SK-N-SH (cell line): ENCODE measurements at regions not wholly inside any gene's neighbourhood (a gene's known extent, or its start where the extent isn't known, plus 50 kb on each side); places are given as distances from the start of the nearest gene placed in this dataset.

Experiments
- CTCF ChIA-PET: fragments of 300-600, 350-600 bp; formaldehyde crosslinking; extraction: SDS; loops from one replicate; lab custom pipeline; 2021; lab: Yijun Ruan, JAX
- POLR2A ChIA-PET: fragments of 350-600 bp; sonication (Branson Sonifier 250); formaldehyde crosslinking; extraction: SDS; loops from one replicate; lab custom pipeline; 2020; ENCODE audit warnings: antibody characterized with exemption, inconsistent platforms; lab: Yijun Ruan, JAX
- DNase-seq: peaks from one replicate; pipeline ENCODE4 v3.0.0; 2012
- H2AFZ ChIP-seq: fragments of 200-600 bp; sonication (generic); 2 replicates; pipeline ENCODE4 v1.8.1; 2016; ENCODE audit warnings: antibody characterized with exemption, mild to moderate bottlenecking, low read depth
- H3F3A ChIP-seq: fragments of 200-600 bp; sonication (generic); replicated peaks from 2 replicates; pipeline ENCODE3; 2016; ENCODE audit warnings: antibody characterized with exemption, mild to moderate bottlenecking; ENCODE audit not compliant: insufficient read depth
- H3K27ac ChIP-seq, 2 experiments: fragments of 200-500 bp in 1 of 2; fragments of 200-600 bp in 1 of 2; sonication (Bioruptor generic) in 1 of 2; sonication (generic), shearing (Covaris generic) in 1 of 2; 2 replicates each; pipeline versions ENCODE4 v1.5.1 to v1.6.1; 2014 to 2016; ENCODE audit warnings: low read depth in 2 of 2, inconsistent platforms in 1 of 2, low read length in 1 of 2, mild to moderate bottlenecking in 1 of 2, mixed read lengths in 1 of 2
- H3K27me3 ChIP-seq: fragments of 200-600 bp; sonication (generic), shearing (Covaris generic); 2 replicates; pipeline ENCODE4 v1.6.1; 2016; ENCODE audit warnings: mixed run types; ENCODE audit not compliant: insufficient read depth
- H3K36me3 ChIP-seq, 2 experiments: fragments of 200-500 bp in 1 of 2; fragments of 200-600 bp in 1 of 2; sonication (Bioruptor generic) in 1 of 2; sonication (generic) in 1 of 2; replicated peaks in 1 of 2; 2 replicates each; pipeline versions ENCODE3 to v1.5.1; 2014 to 2016; ENCODE audit warnings: low read length in 1 of 2, mild to moderate bottlenecking in 1 of 2; ENCODE audit not compliant: insufficient read depth in 2 of 2, control insufficient read depth in 1 of 2
- H3K4me1 ChIP-seq, 2 experiments: fragments of 200-500 bp in 1 of 2; fragments of 200-600 bp in 1 of 2; sonication (Bioruptor generic) in 1 of 2; sonication (generic), shearing (Covaris generic) in 1 of 2; 2 replicates each; pipeline versions ENCODE4 v1.5.1 to v1.6.1; 2014 to 2016; ENCODE audit warnings: low read depth in 1 of 2, low read length in 1 of 2, mixed run types in 1 of 2; ENCODE audit not compliant: insufficient read depth in 2 of 2, control insufficient read depth in 1 of 2
- H3K4me2 ChIP-seq: fragments of 200-600 bp; sonication (generic), shearing (Covaris generic); 2 replicates; pipeline ENCODE4 v1.6.1; 2017; ENCODE audit warnings: mixed run types
- H3K4me3 ChIP-seq, 2 experiments: fragments of 200-500 bp in 1 of 2; fragments of 200-600 bp in 1 of 2; sonication (Bioruptor generic) in 1 of 2; sonication (generic), shearing (Covaris generic) in 1 of 2; 2 replicates each; pipeline versions ENCODE4 v1.5.1 to v1.8.1; 2014 to 2016; ENCODE audit warnings: low read depth in 2 of 2, inconsistent platforms in 1 of 2, low read length in 1 of 2, mild to moderate bottlenecking in 1 of 2, mixed read lengths in 1 of 2, moderate library complexity in 1 of 2
- H3K79me2 ChIP-seq: fragments of 200-600 bp; sonication (generic); 2 replicates; pipeline ENCODE4 v1.8.1; 2017; ENCODE audit warnings: mild to moderate bottlenecking; ENCODE audit not compliant: insufficient read depth
- H3K9ac ChIP-seq: fragments of 200-600 bp; sonication (generic); 2 replicates; pipeline ENCODE4 v1.6.1; 2017; ENCODE audit warnings: mixed run types
- H3K9me2 ChIP-seq: fragments of 200-600 bp; sonication (generic); 2 replicates; pipeline ENCODE4 v1.6.1; 2017; ENCODE audit warnings: mixed run types
- H3K9me3 ChIP-seq: fragments of 200-600 bp; sonication (generic); 2 replicates; pipeline ENCODE4 v1.6.1; 2017; ENCODE audit warnings: mixed run types, mild to moderate bottlenecking, moderate library complexity
- H4K20me1 ChIP-seq: fragments of 200-600 bp; sonication (generic); 2 replicates; pipeline ENCODE4 v1.6.1; 2017; ENCODE audit warnings: mild to moderate bottlenecking, mixed run types; ENCODE audit not compliant: insufficient read depth
- CTCF ChIP-seq: fragments of 200-600 bp; sonication (generic); IDR thresholded peaks from 2 replicates; pipeline ENCODE4 v1.6.1; 2017; ENCODE audit warnings: antibody characterized with exemption, mild to moderate bottlenecking, moderate library complexity
- ELF1 ChIP-seq: IDR thresholded peaks from 2 replicates; pipeline ENCODE4 v1.4.0; 2012
- EP300 ChIP-seq, 2 experiments: IDR thresholded peaks; 2 replicates each; pipeline versions ENCODE4 v1.4.0 to v1.6.1; 2012; ENCODE audit warnings: borderline replicate concordance in 1 of 2, low read depth in 1 of 2, low read length in 1 of 2
- FOSL2 ChIP-seq: IDR thresholded peaks from 2 replicates; pipeline ENCODE4 v1.4.0; 2012; ENCODE audit warnings: low read depth, mild to moderate bottlenecking, moderate library complexity, borderline replicate concordance
- MEF2A ChIP-seq: IDR thresholded peaks from 2 replicates; pipeline ENCODE4 v1.4.0; 2012; ENCODE audit warnings: low read depth, borderline replicate concordance
- NRF1 ChIP-seq: IDR thresholded peaks from 2 replicates; pipeline ENCODE4 v1.6.1; 2012; ENCODE audit warnings: low read depth, mild to moderate bottlenecking, low read length
- POLR2AphosphoS5 ChIP-seq: IDR thresholded peaks from 2 replicates; pipeline ENCODE4 v1.6.1; 2012; ENCODE audit warnings: low read depth, low read length
- RFX5 ChIP-seq: IDR thresholded peaks from 2 replicates; pipeline ENCODE4 v1.6.1; 2012; ENCODE audit warnings: mild to moderate bottlenecking, improper control_type of control experiment, low read length
- SIN3A ChIP-seq: IDR thresholded peaks from 2 replicates; pipeline ENCODE4 v1.6.1; 2012; ENCODE audit warnings: low read depth, mild to moderate bottlenecking, low read length, moderate library complexity, borderline replicate concordance
- TCF12 ChIP-seq: IDR thresholded peaks from 2 replicates; pipeline ENCODE4 v1.4.0; 2012
- USF1 ChIP-seq: IDR thresholded peaks from 2 replicates; pipeline ENCODE4 v1.4.0; 2012; ENCODE audit warnings: low read depth, borderline replicate concordance
- USF2 ChIP-seq: fragments of 150-350 bp; IDR thresholded peaks from 2 replicates; pipeline ENCODE4 v1.6.1; 2017; ENCODE audit warnings: antibody characterized with exemption, low read length, low read depth, borderline replicate concordance
- YY1 ChIP-seq: IDR thresholded peaks from 2 replicates; pipeline ENCODE4 v1.4.0; 2012; ENCODE audit warnings: low read depth, mild to moderate bottlenecking
- ZBTB33 ChIP-seq: IDR thresholded peaks from 2 replicates; pipeline ENCODE4 v1.4.0; 2012; ENCODE audit warnings: low read depth, borderline replicate concordance
- WGBS: methylation state at CpG from one replicate; pipeline ENCODE4 v1.1.6; 2017; ENCODE audit warnings: low lambda C conversion rate; 5-methylcytosine and 5-hydroxymethylcytosine counted together

DNA sequence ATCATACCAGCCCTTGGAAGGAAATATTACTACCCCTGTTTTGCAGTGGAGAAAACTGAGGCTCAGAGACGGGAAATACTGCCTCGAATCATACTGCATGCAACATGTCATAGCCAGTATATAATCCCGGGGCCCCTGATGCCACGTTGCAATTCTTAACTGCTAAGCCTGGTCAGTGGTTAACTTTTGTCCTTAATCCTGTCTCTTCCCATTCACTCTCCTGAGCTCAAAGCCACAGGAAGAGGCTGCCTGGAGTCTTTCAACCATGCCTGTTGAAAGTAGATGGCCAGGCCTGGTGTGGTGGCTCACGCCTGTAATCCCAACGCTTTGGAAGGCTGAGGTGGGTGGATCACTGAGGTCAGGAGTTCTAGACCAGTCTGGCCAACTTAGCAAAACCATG is 166.6 kb downstream of the MIAT start:
- no peaks in the 10 kb centered on the region for H3K36me3 ChIP-seq
- no peak overlapping the region for H2AFZ ChIP-seq
- H3K27me3 ChIP-seq = no peaks in the 10 kb centered on the region
- WGBS = 53% methylated on average over 6 of the region's 6 CpGs
- H3K4me2 ChIP-seq = no peak overlapping the region
- no peak for TF ChIP-seq ZBTB33
- TF ChIP-seq RFX5 = no peak
- TF ChIP-seq SIN3A = no peak
- TF ChIP-seq ELF1 = no peak
- no peak for TF ChIP-seq USF1
- H3K9me3 ChIP-seq = no peaks in the 10 kb centered on the region
- H3K9me2 ChIP-seq = no peaks in the 10 kb centered on the region
- no peaks in the 10 kb centered on the region for H4K20me1 ChIP-seq
- no peaks in the 10 kb centered on the region; a peak in 1 of 4 replicates for H3K4me1 ChIP-seq
- H3K79me2 ChIP-seq = no peaks in the 10 kb centered on the region
- H3K9ac ChIP-seq = no peak overlapping the region
- CTCF ChIA-PET = interaction anchor here (1.2 kb wide), 1 partner anchor 68 kb away, joined by 3 read pairs; no protein-coding TSS in a partner anchor
- POLR2A ChIA-PET = interaction anchor here (0.6 kb wide), 1 partner anchor 37 kb away, joined by 3 read pairs; no protein-coding TSS in a partner anchor
- H3K27ac ChIP-seq = no peak overlapping the region
- H3K4me3 ChIP-seq = no peak overlapping the region
- no peak for DNase-seq
- H3F3A ChIP-seq = no peaks in the 10 kb centered on the region

DNA sequence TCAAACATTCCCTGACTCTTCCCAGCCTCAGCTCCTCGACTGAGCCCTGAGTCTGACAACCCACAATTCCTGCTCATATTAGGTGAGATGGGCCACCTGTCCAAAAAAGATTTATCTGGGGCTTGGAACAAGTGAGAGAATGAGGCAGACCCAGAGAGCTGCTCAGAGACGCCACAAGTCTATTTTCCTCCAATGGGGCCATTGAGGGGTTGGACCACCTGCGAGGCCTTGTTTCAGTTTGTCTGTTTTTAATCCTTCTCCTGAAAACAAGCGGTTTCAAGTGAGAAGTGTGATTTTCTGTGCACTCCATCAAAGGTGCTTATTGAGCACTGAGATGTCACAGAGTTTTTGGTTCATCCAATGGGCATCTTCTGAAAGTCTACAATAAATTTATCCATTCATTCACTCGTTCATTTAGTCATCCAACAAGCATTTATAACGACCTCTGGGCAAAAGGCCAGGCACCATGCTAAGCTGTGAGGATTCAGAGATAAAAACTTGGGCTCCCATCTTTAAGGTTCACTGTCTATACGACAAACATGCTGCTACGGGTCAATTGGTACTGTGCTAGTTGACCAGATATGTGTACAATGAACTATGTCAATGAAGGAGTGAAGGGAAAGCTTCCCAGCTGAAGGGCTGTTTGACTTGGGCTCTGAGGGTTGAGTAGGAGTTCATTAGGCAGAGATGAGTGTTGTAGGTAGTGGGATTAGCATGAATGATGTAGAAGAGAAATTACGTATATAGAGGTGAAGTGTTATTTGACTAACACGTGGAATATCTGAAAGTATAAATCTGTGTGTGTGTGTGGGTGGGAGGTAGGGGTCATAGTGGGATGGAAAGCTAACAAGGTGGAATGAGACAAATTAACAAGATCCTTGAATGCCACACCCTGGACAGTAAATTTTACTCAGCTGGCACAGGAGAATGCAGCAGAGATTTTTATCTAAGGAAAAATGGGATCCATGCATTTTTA is 168.9 kb downstream of the MIAT start:
- peaks cover 0 to 9% of the 10 kb centered on the region in 2 experiments; a peak in 2 of 4 replicates for H3K4me1 ChIP-seq
- no peak overlapping the region for H3K4me3 ChIP-seq
- H2AFZ ChIP-seq = no peak overlapping the region
- ChIA-PET CTCF (interaction anchor here (0.7 to 3.2 kb wide), 4 partner anchors 10 to 15 kb away, joined by 3 to 10 read pairs (median 3); no protein-coding TSS in a partner anchor), POLR2A (no interaction called here)
- no peak overlapping the region for H3K27ac ChIP-seq
- no peak for DNase-seq
- H3K79me2 ChIP-seq = no peaks in the 10 kb centered on the region
- no peaks in the 10 kb centered on the region for H4K20me1 ChIP-seq
- no peaks in the 10 kb centered on the region for H3K9me3 ChIP-seq
- WGBS = 68% methylated on average over 10 of the region's 10 CpGs
- H3K9me2 ChIP-seq = no peaks in the 10 kb centered on the region
- no peaks in the 10 kb centered on the region for H3K27me3 ChIP-seq
- H3F3A ChIP-seq = no peaks in the 10 kb centered on the region
- no peaks in the 10 kb centered on the region for H3K36me3 ChIP-seq
- no peak for TF ChIP-seq CTCF
- no peak for TF ChIP-seq YY1
- no peak for TF ChIP-seq RFX5
- no peak for TF ChIP-seq USF1
- TF ChIP-seq TCF12 = no peak
- TF ChIP-seq USF2 = no peak
- TF ChIP-seq FOSL2 = no peak
- no peak for TF ChIP-seq ZBTB33
- TF ChIP-seq POLR2AphosphoS5 = no peak
- TF ChIP-seq EP300 (IDR thresholded peaks at IDR 0.05; ENCODE audit: borderline replicate concordance in 1 of 2, low read depth in 1 of 2, low read length in 1 of 2) = no peak
- no peak for TF ChIP-seq NRF1
- no peak for TF ChIP-seq MEF2A
- H3K9ac ChIP-seq = no peak overlapping the region
- no peak overlapping the region for H3K4me2 ChIP-seq
